ENCODE measurements at regions not wholly inside any gene's neighbourhood (a gene's known extent, or its start where the extent isn't known, plus 50 kb on each side); places are given as distances from the start of the nearest gene placed in this dataset.

- no peak for DNase-seq
These were observed 162.9 kb upstream of the FGGY start for GRCh38 chr1:59133997-59134396.

GRCh38 chr1:59135761-59136255, 161.1 kb upstream of the FGGY start:
- DNase-seq, result no peak

GRCh38 chr1:59136541-59137275, 160.2 kb upstream of the FGGY start:
- DNase-seq, result no peak

- no peak for DNase-seq
These were observed 159.6 kb upstream of the FGGY start for GRCh38 chr1:59137276-59137615.

GRCh38 chr1:59137968-59138367, 158.9 kb upstream of the FGGY start:
- DNase-seq, result no peak

GRCh38 chr1:59138402-59138801, 158.5 kb upstream of the FGGY start:
- no peak for DNase-seq

- no peak for DNase-seq
These were observed 157.5 kb upstream of the FGGY start for GRCh38 chr1:59139396-59139795.

- DNase-seq, result no peak
These were observed 155.5 kb upstream of the FGGY start for GRCh38 chr1:59141267-59141863.

GRCh38 chr1:59142311-59143132, 154.4 kb upstream of the FGGY start:
- no peak for DNase-seq

GRCh38 chr1:59143133-59143487, 153.8 kb upstream of the FGGY start:
- no peak for DNase-seq

GRCh38 chr1:59143811-59144210, 153.1 kb upstream of the FGGY start:
- no peak for DNase-seq

- no peak for DNase-seq
These were observed 151.9 kb upstream of the FGGY start for GRCh38 chr1:59144959-59145358.

- DNase-seq, result no peak
These were observed 150.8 kb upstream of the FGGY start for GRCh38 chr1:59146056-59146455.

GRCh38 chr1:59146651-59147358, 150.1 kb upstream of the FGGY start:
- DNase-seq, result no peak

- no peak for DNase-seq
These were observed 147.5 kb upstream of the FGGY start for GRCh38 chr1:59149435-59149834.

- peak; percentile 82 for DNase-seq
These were observed 146.1 kb upstream of the FGGY start for GRCh38 chr1:59150577-59151386.

GRCh38 chr1:59151387-59151761, 145.5 kb upstream of the FGGY start:
- DNase-seq, result peak; percentile 52

GRCh38 chr1:59151860-59152259, 145.0 kb upstream of the FGGY start:
- DNase-seq, result no peak

- DNase-seq, result no peak
These were observed 144.4 kb upstream of the FGGY start for GRCh38 chr1:59152511-59152910.

- DNase-seq, result no peak
These were observed 142.5 kb upstream of the FGGY start for GRCh38 chr1:59154401-59154800.

GRCh38 chr1:59155351-59155750, 141.5 kb upstream of the FGGY start:
- DNase-seq, result no peak

- no peak for DNase-seq
These were observed 140.8 kb upstream of the FGGY start for GRCh38 chr1:59156051-59156450.

Measured in NCI-H1694 treated with DMSO at 0.1 percent for 48 hours (cell line).